ENCODE measurements at regions not wholly inside any gene's neighbourhood (a gene's known extent, or its start where the extent isn't known, plus 50 kb on each side); places are given as distances from the start of the nearest gene placed in this dataset.

DNA sequence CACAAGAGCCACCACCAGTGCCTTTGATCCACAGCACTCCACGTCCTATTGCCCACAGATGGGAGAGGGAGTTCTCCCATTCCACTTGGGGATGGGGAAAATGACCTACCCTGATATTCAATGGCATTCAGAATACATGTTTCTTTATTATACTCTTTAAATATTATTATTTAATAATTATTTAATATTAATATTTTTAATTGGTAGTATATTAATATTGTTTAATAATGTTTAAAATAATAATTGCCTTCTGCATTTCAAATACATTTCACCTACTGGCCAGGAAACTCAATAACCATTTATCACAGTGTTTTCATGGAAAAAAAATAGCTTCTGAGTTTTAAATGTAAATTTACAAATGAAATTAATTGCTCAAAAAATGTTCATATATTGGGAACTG lies 127.4 kb upstream of the G2E3 start:
- no peak for TF ChIP-seq CTCF (conservative IDR thresholded peaks at IDR 0.05; ENCODE audit: low read depth, low read length)
- no peak for TF ChIP-seq EZH2 (IDR thresholded peaks at IDR 0.05; ENCODE audit: borderline replicate concordance, low read depth, low read length, poor library complexity, severe bottlenecking)
